ENCODE measurements at regions not wholly inside any gene's neighbourhood (a gene's known extent, or its start where the extent isn't known, plus 50 kb on each side); places are given as distances from the start of the nearest gene placed in this dataset.
A peak's percentile ranks its signal among the peaks of the same experiment; 100 is the strongest.

DNA sequence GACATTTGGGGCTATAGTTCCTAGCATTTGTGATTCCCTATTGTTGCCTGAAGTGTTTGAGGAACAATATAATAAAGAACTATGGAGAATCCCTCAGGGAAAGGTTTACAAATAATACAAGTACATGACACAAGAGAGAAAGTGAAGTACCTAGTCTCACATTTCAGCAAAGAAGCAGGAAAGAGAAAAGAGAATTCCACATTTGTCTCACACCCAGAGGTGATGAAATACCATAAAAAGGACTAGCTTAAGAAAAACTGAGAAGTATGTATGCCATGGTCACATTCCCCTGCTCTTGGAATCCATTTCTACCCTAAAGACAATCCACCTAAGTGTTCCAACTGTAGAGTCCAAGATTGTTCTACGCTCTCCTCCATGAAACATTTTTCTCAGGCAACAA, 79.0 kb upstream of the TARS1 start:
- H3K27me3 ChIP-seq = no peaks in the 10 kb centered on the region
- peak overlapping the region in 1 of 2 donors; percentile 45 for H3K27ac ChIP-seq

DNA sequence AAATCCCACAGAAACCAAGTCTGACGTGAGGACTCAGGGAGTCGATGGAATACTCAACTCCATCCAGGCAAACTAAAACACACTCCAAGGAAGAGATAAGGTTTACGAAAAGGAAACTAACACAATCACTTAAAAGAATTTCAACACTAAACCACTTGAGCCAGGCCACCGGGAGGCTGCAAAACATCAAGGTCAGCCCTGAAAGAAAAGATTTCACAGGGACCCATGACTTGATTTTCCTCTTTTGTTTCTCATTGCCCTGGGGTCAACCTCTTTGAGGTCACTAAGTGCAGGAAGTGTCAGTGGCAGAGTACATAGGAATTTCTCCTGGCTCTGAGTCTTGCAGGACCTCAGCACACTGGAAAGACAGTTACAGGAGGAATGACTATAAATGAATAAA, 77.8 kb upstream of the TARS1 start:
- Histone ChIP-seq H3K27me3 (no peaks in the 10 kb centered on the region), H3K9me3 (no peaks in the 10 kb centered on the region), H3K4me1 (peaks cover 0 to 33% (median 0%) of the 10 kb centered on the region in 4 donors), H3K27ac (peak overlapping the region in 1 of 2 donors; percentile 45), H3K4me3 (no peak overlapping the region), H3K36me3 (no peaks in the 10 kb centered on the region)
- TF ChIP-seq, protein P1, sequence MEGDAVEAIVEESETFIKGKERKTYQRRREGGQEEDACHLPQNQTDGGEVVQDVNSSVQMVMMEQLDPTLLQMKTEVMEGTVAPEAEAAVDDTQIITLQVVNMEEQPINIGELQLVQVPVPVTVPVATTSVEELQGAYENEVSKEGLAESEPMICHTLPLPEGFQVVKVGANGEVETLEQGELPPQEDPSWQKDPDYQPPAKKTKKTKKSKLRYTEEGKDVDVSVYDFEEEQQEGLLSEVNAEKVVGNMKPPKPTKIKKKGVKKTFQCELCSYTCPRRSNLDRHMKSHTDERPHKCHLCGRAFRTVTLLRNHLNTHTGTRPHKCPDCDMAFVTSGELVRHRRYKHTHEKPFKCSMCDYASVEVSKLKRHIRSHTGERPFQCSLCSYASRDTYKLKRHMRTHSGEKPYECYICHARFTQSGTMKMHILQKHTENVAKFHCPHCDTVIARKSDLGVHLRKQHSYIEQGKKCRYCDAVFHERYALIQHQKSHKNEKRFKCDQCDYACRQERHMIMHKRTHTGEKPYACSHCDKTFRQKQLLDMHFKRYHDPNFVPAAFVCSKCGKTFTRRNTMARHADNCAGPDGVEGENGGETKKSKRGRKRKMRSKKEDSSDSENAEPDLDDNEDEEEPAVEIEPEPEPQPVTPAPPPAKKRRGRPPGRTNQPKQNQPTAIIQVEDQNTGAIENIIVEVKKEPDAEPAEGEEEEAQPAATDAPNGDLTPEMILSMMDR (IDR thresholded peaks at IDR 0.05) = no peak
- intact Hi-C loops (cut with DNase I; ENCODE audit: low total_unique reads) = no loop called here
- peak in 1 of 2 donors; percentile 38 for DNase-seq

More for the DNA sequence above, 79.0 kb upstream of the TARS1 start:
- Histone ChIP-seq H3K4me1 (peaks cover 0 to 33% (median 0%) of the 10 kb centered on the region in 4 donors), H3K36me3 (no peaks in the 10 kb centered on the region), H3K9me3 (no peaks in the 10 kb centered on the region), H3K4me3 (no peak overlapping the region)
- intact Hi-C loops (cut with DNase I; ENCODE audit: low total_unique reads) = no loop called here
- no peak for DNase-seq
- TF ChIP-seq, protein P1 (IDR thresholded peaks at IDR 0.05) = no peak

DNA sequence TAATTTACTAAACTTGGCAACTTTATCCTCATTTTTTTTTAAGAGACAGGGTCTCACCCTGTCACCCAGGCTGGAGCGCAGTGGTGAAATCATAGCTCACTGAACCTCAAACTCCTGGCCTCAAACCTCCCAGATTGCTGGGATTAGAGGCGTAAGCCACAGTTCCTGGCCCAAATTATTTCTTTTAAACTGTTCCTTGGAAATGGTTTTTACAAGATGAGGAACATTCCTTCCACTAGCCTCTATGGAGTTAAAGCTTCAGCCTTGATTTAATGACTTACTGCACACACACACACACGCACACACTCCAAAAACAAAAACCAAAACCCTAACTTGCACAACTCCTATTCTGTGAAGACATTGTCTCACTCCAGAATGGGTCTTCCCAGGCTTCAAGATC, 77.2 kb upstream of the TARS1 start:
- H3K27ac ChIP-seq = peak overlapping the region in 1 of 2 donors; percentile 45
- no peak for DNase-seq
- no peaks in the 10 kb centered on the region for H3K36me3 ChIP-seq
- TF ChIP-seq, protein P1 (IDR thresholded peaks at IDR 0.05) = no peak
- H3K27me3 ChIP-seq = no peaks in the 10 kb centered on the region
- H3K9me3 ChIP-seq = no peaks in the 10 kb centered on the region
- intact Hi-C loops (cut with DNase I; ENCODE audit: low total_unique reads) = no loop called here
- H3K4me3 ChIP-seq = no peak overlapping the region
- H3K4me1 ChIP-seq = peaks cover 0 to 33% (median 0%) of the 10 kb centered on the region in 4 donors

DNA sequence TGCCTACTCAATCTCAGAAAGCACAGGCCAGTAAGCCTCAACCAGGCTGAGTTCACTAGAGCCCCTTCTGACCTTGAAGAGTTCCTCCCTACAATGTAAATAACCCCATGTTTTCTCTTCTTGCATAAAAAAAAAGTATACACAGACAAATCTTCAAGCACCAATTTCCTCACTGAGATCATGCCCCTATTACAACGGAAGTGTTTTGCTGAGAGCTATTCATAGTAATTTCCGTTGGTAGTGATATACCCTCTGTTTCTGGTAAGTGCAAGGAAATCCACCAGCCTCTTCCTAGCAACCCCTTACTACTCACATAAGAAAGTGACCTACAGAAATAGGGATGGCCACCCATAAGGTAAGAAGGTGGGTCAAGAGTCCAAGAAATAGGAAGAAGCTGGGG, 76.4 kb upstream of the TARS1 start:
- H3K36me3 ChIP-seq = no peaks in the 10 kb centered on the region
- DNase-seq = no peak
- intact Hi-C loops (cut with DNase I; ENCODE audit: low total_unique reads) = no loop called here
- TF ChIP-seq, protein P1 (IDR thresholded peaks at IDR 0.05) = no peak
- H3K27ac ChIP-seq = peak overlapping the region in 1 of 2 donors; percentile 45
- H3K27me3 ChIP-seq = no peaks in the 10 kb centered on the region
- no peak overlapping the region for H3K4me3 ChIP-seq
- H3K9me3 ChIP-seq = no peaks in the 10 kb centered on the region
- peaks cover 0 to 36% (median 0%) of the 10 kb centered on the region in 4 donors for H3K4me1 ChIP-seq

DNA sequence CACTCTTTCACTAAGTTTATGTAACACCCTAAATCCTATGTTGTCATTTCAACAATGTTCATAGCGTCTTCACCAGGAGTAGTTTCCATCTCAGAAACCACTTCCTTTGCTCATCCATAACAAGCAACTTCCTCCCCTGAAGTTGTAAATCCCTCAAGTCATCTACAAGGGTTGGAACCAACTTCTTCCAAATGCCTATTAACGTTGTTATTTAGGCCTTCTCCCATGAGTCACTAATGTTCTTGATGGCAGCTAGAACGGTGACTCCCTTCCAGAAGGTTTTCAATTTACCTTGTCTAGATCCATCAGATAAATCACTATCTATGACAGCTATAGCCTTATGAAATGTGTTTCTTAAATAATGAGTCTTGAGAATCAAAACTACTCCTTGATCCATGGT, 73.3 kb upstream of the TARS1 start:
- Histone ChIP-seq H3K9me3 (no peaks in the 10 kb centered on the region), H3K27ac (no peak overlapping the region), H3K36me3 (no peaks in the 10 kb centered on the region), H3K4me1 (peaks cover 0 to 35% (median 5%) of the 10 kb centered on the region in 4 donors), H3K4me3 (no peak overlapping the region), H3K27me3 (no peaks in the 10 kb centered on the region)
- TF ChIP-seq, protein P1 (IDR thresholded peaks at IDR 0.05) = no peak
- DNase-seq = no peak
- intact Hi-C loops (cut with DNase I; ENCODE audit: low total_unique reads) = no loop called here
